ENCODE measurements at regions not wholly inside any gene's neighbourhood (a gene's known extent, or its start where the extent isn't known, plus 50 kb on each side); places are given as distances from the start of the nearest gene placed in this dataset.

DNA sequence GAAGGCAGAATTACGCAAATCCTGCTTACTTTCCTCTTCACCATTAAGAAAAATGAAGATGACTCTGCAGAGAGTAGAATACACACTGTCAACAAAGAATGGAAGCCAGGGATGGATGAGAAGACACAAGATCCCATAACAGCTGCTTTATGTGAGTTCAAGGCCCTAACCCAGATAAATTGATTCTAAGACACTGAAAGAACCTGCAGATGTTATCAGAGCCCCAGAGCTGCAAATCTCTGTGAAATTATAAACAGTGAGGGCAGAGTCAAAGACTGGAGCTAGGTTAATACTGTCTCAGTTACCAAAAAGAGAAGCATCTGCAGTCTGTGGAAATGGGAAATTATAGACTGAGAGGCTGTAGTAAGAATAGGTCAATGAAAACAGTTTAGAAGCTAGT is 320.1 kb upstream of the PKDCC start:
- H3K27ac ChIP-seq, result no peak overlapping the region
- TF ChIP-seq ZFX (IDR thresholded peaks at IDR 0.05), result no peak
- TF ChIP-seq, protein P1, sequence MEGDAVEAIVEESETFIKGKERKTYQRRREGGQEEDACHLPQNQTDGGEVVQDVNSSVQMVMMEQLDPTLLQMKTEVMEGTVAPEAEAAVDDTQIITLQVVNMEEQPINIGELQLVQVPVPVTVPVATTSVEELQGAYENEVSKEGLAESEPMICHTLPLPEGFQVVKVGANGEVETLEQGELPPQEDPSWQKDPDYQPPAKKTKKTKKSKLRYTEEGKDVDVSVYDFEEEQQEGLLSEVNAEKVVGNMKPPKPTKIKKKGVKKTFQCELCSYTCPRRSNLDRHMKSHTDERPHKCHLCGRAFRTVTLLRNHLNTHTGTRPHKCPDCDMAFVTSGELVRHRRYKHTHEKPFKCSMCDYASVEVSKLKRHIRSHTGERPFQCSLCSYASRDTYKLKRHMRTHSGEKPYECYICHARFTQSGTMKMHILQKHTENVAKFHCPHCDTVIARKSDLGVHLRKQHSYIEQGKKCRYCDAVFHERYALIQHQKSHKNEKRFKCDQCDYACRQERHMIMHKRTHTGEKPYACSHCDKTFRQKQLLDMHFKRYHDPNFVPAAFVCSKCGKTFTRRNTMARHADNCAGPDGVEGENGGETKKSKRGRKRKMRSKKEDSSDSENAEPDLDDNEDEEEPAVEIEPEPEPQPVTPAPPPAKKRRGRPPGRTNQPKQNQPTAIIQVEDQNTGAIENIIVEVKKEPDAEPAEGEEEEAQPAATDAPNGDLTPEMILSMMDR (conservative IDR thresholded peaks at IDR 0.05), result no peak

DNA sequence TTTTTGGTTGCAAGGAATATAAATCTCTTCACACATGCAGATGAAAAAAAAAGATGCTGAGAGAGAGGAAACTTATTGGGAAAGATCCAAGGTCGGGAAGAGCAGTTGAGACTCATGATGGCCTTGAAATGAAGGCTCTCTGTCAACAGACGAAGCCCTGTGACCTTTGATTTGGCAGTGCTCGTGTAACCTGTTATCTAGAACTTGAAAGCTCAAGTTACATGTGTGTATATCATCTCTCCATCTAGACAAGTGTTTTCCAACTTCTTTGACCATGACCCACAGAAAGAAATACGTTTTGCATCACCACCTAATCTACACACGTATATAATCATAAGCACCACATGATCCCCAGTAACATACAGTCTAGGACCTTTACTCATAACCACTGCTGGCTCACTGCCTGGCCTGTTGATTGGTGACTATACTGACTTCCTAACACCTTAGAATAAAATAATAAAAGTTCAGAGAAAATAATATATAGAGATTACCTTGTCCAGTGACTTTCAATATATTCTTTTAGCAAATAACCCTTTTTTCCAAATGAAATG is 319.0 kb upstream of the PKDCC start:
- no peak for TF ChIP-seq ZFX (IDR thresholded peaks at IDR 0.05)
- TF ChIP-seq, protein P1 (conservative IDR thresholded peaks at IDR 0.05), result no peak
- no peak overlapping the region for H3K27ac ChIP-seq

DNA sequence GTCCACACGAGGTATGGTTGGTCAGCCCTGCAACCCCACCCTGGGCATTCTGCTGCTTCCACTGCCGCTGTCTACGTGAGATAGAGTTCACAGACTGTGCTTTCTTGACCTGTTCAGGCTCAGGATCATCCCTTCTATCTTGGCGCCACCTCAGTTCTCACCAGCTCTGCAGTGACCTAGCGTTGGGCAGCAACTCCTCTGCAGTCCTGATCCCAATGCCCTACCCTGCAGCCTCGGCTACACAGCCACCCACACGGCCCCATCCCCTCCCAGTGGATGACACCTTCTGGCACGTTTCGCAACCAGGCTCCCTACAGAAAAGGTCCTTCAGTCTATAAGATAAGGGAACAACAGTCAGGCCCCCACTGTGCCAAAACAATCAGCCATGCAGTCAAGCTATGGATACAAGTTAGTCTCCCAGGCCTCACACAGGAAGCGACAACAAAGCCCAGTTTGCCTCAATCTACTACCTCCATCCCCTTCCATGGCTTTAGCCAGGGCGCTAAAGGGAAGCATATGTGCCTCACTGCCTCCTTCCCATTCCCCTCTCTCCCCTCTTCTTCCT is 317.9 kb upstream of the PKDCC start:
- no peak overlapping the region for H3K27ac ChIP-seq

DNA sequence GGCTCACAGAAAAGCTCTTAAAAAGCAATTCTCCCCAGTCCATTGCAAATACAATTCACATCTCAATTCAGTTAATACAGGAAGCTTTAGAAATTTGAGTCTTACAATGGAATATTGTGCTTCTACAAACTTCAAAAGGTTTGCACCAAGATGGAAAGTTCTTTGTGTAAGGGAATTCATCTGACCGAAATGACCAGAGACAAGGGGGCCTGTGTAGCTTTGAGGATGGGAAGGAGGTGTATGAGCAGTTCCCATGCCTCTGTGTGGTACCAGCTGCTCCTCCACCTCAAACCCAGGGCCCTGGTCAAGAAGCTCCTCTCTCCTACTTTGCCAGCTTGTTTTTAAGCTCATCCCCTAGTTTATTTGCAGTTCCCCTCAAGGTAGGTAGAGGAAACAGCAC is 312.8 kb upstream of the PKDCC start:
- no peak overlapping the region for H3K27ac ChIP-seq
- TF ChIP-seq, protein P1 (conservative IDR thresholded peaks at IDR 0.05), result no peak
- TF ChIP-seq ZFX (IDR thresholded peaks at IDR 0.05), result no peak

More for the DNA sequence above, 317.9 kb upstream of the PKDCC start:
- TF ChIP-seq ZFX (IDR thresholded peaks at IDR 0.05), result no peak
- TF ChIP-seq, protein P1 (conservative IDR thresholded peaks at IDR 0.05), result no peak

DNA sequence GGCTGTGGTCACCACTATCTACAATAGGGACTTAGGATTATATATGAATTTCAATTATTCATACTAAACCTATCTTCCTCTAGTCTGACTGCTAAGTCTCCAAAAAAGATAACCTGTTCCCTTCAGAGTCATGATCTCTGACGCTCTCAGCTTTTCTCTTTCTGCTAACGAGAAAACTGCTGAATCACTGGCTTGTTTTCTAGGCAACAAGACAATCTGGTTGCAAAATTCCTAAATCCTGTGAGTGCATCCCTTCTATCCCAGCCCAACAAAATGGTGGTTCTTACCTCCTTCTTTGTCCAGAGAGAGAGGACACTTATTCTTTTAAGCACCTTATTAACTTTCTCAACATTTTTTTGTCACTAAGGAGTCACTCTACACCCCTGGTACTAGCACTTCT is 312.3 kb upstream of the PKDCC start:
- H3K27ac ChIP-seq, result no peak overlapping the region
- TF ChIP-seq, protein P1 (conservative IDR thresholded peaks at IDR 0.05), result no peak

DNA sequence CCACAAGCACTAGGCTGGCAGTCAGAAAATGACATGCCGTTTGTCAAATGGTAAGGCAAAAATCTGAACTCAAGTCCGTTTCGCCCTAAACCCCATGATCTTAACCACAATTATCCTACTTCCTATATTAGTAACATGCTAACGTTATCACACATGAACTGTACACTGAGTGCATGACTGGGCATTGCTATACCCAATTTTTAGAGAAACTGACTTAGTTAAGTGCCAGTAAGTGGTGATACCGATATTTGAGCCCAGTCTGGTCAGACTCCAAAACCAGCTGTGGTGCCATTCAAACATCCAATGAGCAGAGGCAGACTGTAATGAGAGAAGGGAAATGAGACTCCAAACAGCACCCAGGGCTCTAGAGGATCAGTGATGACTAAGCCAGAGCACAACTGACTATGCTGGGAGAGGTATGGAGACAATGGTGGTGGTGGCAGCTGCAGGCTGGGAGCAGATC is 311.7 kb upstream of the PKDCC start:
- TF ChIP-seq, protein P1 (conservative IDR thresholded peaks at IDR 0.05), result no peak
- no peak for TF ChIP-seq ZFX (IDR thresholded peaks at IDR 0.05)
- no peak overlapping the region for H3K27ac ChIP-seq

DNA sequence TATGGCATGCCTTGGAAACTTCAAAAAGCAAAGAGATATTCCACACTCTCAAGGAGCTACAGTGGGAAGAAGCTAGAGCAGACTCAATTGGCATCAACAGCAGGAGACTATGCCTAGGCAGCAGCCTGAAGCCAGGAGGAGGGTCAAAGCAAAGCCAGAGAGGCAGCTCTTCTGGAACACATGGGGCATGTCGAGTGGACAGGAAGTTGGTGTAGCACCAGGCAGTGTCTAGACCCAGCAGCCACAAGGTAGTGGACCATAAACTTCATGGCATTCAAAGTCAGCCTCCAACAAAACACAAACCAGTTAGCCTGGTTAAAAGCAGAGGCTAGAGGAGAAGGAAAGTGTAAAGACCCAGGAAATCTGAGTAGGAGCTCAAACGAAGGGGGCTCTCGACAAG is 311.2 kb upstream of the PKDCC start:
- no peak overlapping the region for H3K27ac ChIP-seq
- TF ChIP-seq, protein P1 (conservative IDR thresholded peaks at IDR 0.05), result no peak
- no peak for TF ChIP-seq ZFX (IDR thresholded peaks at IDR 0.05)
